WTC11 (cell line): ENCODE measurements at regions not wholly inside any gene's neighbourhood (a gene's known extent, or its start where the extent isn't known, plus 50 kb on each side); places are given as distances from the start of the nearest gene placed in this dataset.

Experiments
- ATAC-seq: fragments of 200-7000 bp; cut with Tn5 transposase; 2 replicates; pipeline ENCODE4 v1.10.0; 2021; ENCODE audit warnings: mild to moderate bottlenecking, moderate library complexity
- CTCF ChIA-PET: fragments of 300-600 bp; sonication (Branson Sonifier 250); formaldehyde crosslinking; loops from one replicate; lab custom pipeline; 2021; ENCODE audit warnings: antibody characterized with exemption; lab: Charles Lee
- POLR2A ChIA-PET: fragments of 350-600 bp; sonication (Branson Sonifier 250); formaldehyde crosslinking; loops from one replicate; lab custom pipeline; 2021; ENCODE audit warnings: antibody characterized with exemption; lab: Charles Lee
- DNase-seq: peaks from one replicate; pipeline ENCODE4 v3.0.0; 2021; ENCODE audit warnings: low spot score
- H3K27ac Mint-ChIP-seq: 2 replicates; pipeline ENCODE4 v1.8.0; 2021; ENCODE audit warnings: mixed read lengths
- H3K27me3 Mint-ChIP-seq: 2 replicates; pipeline ENCODE4 v1.8.0; 2021; ENCODE audit warnings: low read depth, mild to moderate bottlenecking, moderate library complexity, mixed read lengths
- H3K36me3 Mint-ChIP-seq: 2 replicates; pipeline ENCODE4 v1.8.0; 2021; ENCODE audit warnings: mixed read lengths
- H3K4me1 Mint-ChIP-seq: 2 replicates; pipeline ENCODE4 v1.8.0; 2022; ENCODE audit warnings: mixed read lengths
- H3K4me3 Mint-ChIP-seq: 2 replicates; pipeline ENCODE4 v1.8.0; 2021; ENCODE audit warnings: mild to moderate bottlenecking, moderate library complexity, mixed read lengths
- H3K9me3 Mint-ChIP-seq: 2 replicates; pipeline ENCODE4 v1.8.0; 2021; ENCODE audit warnings: mixed read lengths
- AFF4 ChIP-seq: sonication (generic); formaldehyde crosslinking; IDR thresholded peaks from 2 replicates; pipeline ENCODE4 v1.8.1; 2023; ENCODE audit warnings: mild to moderate bottlenecking, missing genetic modification reagents, borderline replicate concordance
- ATF6 ChIP-seq: sonication (generic); formaldehyde crosslinking; IDR thresholded peaks from 2 replicates; pipeline ENCODE4 v1.8.1; 2023; ENCODE audit warnings: mild to moderate bottlenecking, missing genetic modification reagents
- CBFB ChIP-seq: sonication (generic); formaldehyde crosslinking; IDR thresholded peaks from 2 replicates; pipeline ENCODE4 v1.8.1; 2022; ENCODE audit warnings: mild to moderate bottlenecking, low read depth, missing genetic modification reagents
- ELF4 ChIP-seq: sonication (generic); formaldehyde crosslinking; IDR thresholded peaks from 2 replicates; pipeline ENCODE4 v1.8.1; 2022; ENCODE audit warnings: low read depth, mild to moderate bottlenecking, moderate library complexity, missing genetic modification reagents
- FOXP4 ChIP-seq: sonication (generic); formaldehyde crosslinking; IDR thresholded peaks from 2 replicates; pipeline ENCODE4 v1.8.0; 2022; ENCODE audit warnings: mild to moderate bottlenecking, missing genetic modification reagents
- GTF2I ChIP-seq: fragments of 250-450 bp; sonication (Bioruptor Pico); conservative IDR thresholded peaks from 2 replicates; pipeline ENCODE4 v1.4.0; 2021; ENCODE audit warnings: mild to moderate bottlenecking
- MXD4 ChIP-seq: fragments of 250-450 bp; sonication (Bioruptor Pico); IDR thresholded peaks from 2 replicates; pipeline ENCODE4 v1.8.0; 2021; ENCODE audit warnings: mild to moderate bottlenecking, moderate library complexity, borderline replicate concordance
- PRRX2 ChIP-seq: fragments of 250-450 bp; sonication (Bioruptor Pico); IDR thresholded peaks from 2 replicates; pipeline ENCODE4 v1.8.0; 2021; ENCODE audit warnings: mild to moderate bottlenecking
- RORB ChIP-seq: fragments of 250-450 bp; sonication (Bioruptor Pico); IDR thresholded peaks from 2 replicates; pipeline ENCODE4 v1.9.0; 2021; ENCODE audit warnings: mild to moderate bottlenecking
- SMAD3 ChIP-seq: sonication (generic); formaldehyde crosslinking; IDR thresholded peaks from 2 replicates; pipeline ENCODE4 v1.8.0; 2022; ENCODE audit warnings: missing genetic modification reagents, mild to moderate bottlenecking, borderline replicate concordance
- TEAD4 ChIP-seq: sonication (generic); formaldehyde crosslinking; IDR thresholded peaks from 2 replicates; pipeline ENCODE4 v1.8.0; 2022; ENCODE audit warnings: mild to moderate bottlenecking, missing genetic modification reagents
- USF1 ChIP-seq: sonication (generic); formaldehyde crosslinking; IDR thresholded peaks from 2 replicates; pipeline ENCODE4 v1.8.0; 2022; ENCODE audit warnings: mild to moderate bottlenecking, missing genetic modification reagents
- ZNF263 ChIP-seq: sonication (generic); formaldehyde crosslinking; IDR thresholded peaks from 2 replicates; pipeline ENCODE4 v1.8.1; 2022; ENCODE audit warnings: low read depth, mild to moderate bottlenecking, moderate library complexity, missing genetic modification reagents
- ZNF512 ChIP-seq: sonication (generic); formaldehyde crosslinking; IDR thresholded peaks from 2 replicates; pipeline ENCODE4 v1.8.1; 2022; ENCODE audit warnings: missing genetic modification reagents, borderline replicate concordance
- TF ChIP-seq, protein P1 (sequence below): fragments of 250-450 bp; sonication (Bioruptor Pico); IDR thresholded peaks from 2 replicates; pipeline ENCODE4 v1.9.0; 2021; ENCODE audit warnings: mild to moderate bottlenecking
- TF ChIP-seq, protein P2 (sequence below): sonication (generic); formaldehyde crosslinking; IDR thresholded peaks from 2 replicates; pipeline ENCODE4 v1.8.0; 2023; ENCODE audit warnings: missing genetic modification reagents
- TF ChIP-seq, protein P3 (sequence below): fragments of 200-600 bp; IDR thresholded peaks from 2 replicates; pipeline ENCODE4 v1.8.0; 2022; ENCODE audit warnings: antibody characterized with exemption
- TF ChIP-seq, protein P4 (sequence below): sonication (generic); formaldehyde crosslinking; conservative IDR thresholded peaks from 2 replicates; pipeline ENCODE4 v1.8.1; 2022; ENCODE audit warnings: mild to moderate bottlenecking, missing genetic modification reagents
- TF ChIP-seq, protein P5 (sequence below): fragments of 250-450 bp; sonication (Bioruptor Pico); IDR thresholded peaks from 2 replicates; pipeline ENCODE4 v1.9.0; 2021; ENCODE audit warnings: mild to moderate bottlenecking

DNA sequence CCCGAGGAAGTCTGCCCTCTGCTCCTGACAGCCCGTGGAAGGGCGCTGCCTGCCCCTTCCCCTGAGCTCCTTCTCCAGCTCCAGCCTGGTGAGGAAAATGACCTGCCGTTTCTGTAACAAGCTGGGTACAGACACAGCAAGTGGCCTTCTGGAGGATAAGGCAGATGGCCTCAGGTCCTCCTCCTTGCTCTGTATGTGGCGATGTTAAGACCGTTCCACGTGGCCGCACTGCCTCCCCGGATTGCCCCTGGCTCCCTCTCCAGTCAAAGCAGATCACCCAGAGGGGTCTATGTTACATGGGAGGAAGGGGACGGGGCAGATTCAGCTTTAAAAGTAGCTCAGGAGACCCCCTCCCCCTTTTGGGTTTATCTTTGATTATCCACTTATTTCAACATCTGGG lies 80.3 kb upstream of the GATB start (continued):
- TF ChIP-seq, protein P1, sequence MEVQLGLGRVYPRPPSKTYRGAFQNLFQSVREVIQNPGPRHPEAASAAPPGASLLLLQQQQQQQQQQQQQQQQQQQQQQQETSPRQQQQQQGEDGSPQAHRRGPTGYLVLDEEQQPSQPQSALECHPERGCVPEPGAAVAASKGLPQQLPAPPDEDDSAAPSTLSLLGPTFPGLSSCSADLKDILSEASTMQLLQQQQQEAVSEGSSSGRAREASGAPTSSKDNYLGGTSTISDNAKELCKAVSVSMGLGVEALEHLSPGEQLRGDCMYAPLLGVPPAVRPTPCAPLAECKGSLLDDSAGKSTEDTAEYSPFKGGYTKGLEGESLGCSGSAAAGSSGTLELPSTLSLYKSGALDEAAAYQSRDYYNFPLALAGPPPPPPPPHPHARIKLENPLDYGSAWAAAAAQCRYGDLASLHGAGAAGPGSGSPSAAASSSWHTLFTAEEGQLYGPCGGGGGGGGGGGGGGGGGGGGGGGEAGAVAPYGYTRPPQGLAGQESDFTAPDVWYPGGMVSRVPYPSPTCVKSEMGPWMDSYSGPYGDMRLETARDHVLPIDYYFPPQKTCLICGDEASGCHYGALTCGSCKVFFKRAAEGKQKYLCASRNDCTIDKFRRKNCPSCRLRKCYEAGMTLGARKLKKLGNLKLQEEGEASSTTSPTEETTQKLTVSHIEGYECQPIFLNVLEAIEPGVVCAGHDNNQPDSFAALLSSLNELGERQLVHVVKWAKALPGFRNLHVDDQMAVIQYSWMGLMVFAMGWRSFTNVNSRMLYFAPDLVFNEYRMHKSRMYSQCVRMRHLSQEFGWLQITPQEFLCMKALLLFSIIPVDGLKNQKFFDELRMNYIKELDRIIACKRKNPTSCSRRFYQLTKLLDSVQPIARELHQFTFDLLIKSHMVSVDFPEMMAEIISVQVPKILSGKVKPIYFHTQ (CRISPR knock-in tag) = no peak
- TF ChIP-seq FOXP4 (no peak), USF1 (no peak), SMAD3 (CRISPR knock-in tag) (no peak), AFF4 (no peak)
- TF ChIP-seq, protein P2, sequence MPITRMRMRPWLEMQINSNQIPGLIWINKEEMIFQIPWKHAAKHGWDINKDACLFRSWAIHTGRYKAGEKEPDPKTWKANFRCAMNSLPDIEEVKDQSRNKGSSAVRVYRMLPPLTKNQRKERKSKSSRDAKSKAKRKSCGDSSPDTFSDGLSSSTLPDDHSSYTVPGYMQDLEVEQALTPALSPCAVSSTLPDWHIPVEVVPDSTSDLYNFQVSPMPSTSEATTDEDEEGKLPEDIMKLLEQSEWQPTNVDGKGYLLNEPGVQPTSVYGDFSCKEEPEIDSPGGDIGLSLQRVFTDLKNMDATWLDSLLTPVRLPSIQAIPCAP (CRISPR knock-in tag) = no peak

GRCh38 chr4:151835467-151835866 lies 74.7 kb upstream of the GATB start:
- ATAC-seq = no peak
- no peak overlapping the region for H3K27ac Mint-ChIP-seq
- CTCF ChIA-PET = no interaction called here
- H3K4me3 Mint-ChIP-seq = no peak overlapping the region
- POLR2A ChIA-PET = no interaction called here
- no peaks in the 10 kb centered on the region; the same call in 1 of the 2 replicates for H3K27me3 Mint-ChIP-seq
- no peak for DNase-seq
- peaks cover 11% of the 10 kb centered on the region for H3K36me3 Mint-ChIP-seq
- H3K4me1 Mint-ChIP-seq = peaks cover 18% of the 10 kb centered on the region
- H3K9me3 Mint-ChIP-seq = peaks cover 31% of the 10 kb centered on the region
- TF ChIP-seq TEAD4 (CRISPR knock-in tag) = no peak
- TF ChIP-seq ZNF512 (CRISPR knock-in tag) = no peak
- no peak for TF ChIP-seq MXD4 (CRISPR knock-in tag)
- TF ChIP-seq ZNF263 (CRISPR knock-in tag) = no peak
- TF ChIP-seq, protein P3, sequence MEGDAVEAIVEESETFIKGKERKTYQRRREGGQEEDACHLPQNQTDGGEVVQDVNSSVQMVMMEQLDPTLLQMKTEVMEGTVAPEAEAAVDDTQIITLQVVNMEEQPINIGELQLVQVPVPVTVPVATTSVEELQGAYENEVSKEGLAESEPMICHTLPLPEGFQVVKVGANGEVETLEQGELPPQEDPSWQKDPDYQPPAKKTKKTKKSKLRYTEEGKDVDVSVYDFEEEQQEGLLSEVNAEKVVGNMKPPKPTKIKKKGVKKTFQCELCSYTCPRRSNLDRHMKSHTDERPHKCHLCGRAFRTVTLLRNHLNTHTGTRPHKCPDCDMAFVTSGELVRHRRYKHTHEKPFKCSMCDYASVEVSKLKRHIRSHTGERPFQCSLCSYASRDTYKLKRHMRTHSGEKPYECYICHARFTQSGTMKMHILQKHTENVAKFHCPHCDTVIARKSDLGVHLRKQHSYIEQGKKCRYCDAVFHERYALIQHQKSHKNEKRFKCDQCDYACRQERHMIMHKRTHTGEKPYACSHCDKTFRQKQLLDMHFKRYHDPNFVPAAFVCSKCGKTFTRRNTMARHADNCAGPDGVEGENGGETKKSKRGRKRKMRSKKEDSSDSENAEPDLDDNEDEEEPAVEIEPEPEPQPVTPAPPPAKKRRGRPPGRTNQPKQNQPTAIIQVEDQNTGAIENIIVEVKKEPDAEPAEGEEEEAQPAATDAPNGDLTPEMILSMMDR = no peak
- TF ChIP-seq, protein P4, sequence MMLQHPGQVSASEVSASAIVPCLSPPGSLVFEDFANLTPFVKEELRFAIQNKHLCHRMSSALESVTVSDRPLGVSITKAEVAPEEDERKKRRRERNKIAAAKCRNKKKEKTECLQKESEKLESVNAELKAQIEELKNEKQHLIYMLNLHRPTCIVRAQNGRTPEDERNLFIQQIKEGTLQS = no peak
- no peak for TF ChIP-seq PRRX2 (CRISPR knock-in tag)
- TF ChIP-seq, protein P5, sequence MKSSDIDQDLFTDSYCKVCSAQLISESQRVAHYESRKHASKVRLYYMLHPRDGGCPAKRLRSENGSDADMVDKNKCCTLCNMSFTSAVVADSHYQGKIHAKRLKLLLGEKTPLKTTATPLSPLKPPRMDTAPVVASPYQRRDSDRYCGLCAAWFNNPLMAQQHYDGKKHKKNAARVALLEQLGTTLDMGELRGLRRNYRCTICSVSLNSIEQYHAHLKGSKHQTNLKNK (CRISPR knock-in tag) = no peak
- TF ChIP-seq GTF2I = no peak
- no peak for TF ChIP-seq ATF6 (CRISPR knock-in tag)
- TF ChIP-seq ELF4 = no peak
- TF ChIP-seq CBFB (CRISPR knock-in tag) = no peak
- TF ChIP-seq RORB (CRISPR knock-in tag) = no peak
